Fibroblast of the aortic adventitia (primary cell): ENCODE measurements at regions not wholly inside any gene's neighbourhood (a gene's known extent, or its start where the extent isn't known, plus 50 kb on each side); places are given as distances from the start of the nearest gene placed in this dataset.

ENCODE experiments used
- DNase-seq: peaks from one replicate; pipeline ENCODE4 v3.0.0-alpha.2; 2010; ENCODE audit warnings: low read depth
- H3K4me3 ChIP-seq: 2 replicates; pipeline ENCODE4 v1.5.1; 2011; ENCODE audit warnings: low read depth, mild to moderate bottlenecking, control low read depth, low read length, moderate library complexity
- TF ChIP-seq, protein P1 (sequence below): IDR thresholded peaks from 2 replicates; pipeline ENCODE4 v1.5.1; 2011; ENCODE audit warnings: mild to moderate bottlenecking, low read length, control low read depth, inconsistent platforms; ENCODE audit not compliant: insufficient read depth

DNA sequence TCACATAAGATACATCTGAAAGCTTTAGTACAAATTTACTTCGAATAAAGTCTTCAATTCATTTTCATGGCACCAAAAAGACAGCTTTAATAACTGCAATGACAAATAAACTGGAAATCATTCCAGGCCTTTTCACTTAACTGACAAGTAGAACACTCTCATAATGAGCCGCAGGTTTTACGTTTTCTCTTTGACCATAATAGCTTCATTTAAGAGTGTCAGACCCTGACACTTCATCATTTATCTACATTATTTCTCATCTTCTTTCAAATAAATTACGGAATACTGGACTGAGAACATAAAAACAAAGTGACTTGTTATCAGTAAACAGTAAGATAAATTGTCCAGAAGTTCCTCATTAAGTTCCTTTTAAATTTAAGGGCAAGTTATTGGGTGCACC, 1252.9 kb upstream of the ACVR2A start:
- TF ChIP-seq, protein P1, sequence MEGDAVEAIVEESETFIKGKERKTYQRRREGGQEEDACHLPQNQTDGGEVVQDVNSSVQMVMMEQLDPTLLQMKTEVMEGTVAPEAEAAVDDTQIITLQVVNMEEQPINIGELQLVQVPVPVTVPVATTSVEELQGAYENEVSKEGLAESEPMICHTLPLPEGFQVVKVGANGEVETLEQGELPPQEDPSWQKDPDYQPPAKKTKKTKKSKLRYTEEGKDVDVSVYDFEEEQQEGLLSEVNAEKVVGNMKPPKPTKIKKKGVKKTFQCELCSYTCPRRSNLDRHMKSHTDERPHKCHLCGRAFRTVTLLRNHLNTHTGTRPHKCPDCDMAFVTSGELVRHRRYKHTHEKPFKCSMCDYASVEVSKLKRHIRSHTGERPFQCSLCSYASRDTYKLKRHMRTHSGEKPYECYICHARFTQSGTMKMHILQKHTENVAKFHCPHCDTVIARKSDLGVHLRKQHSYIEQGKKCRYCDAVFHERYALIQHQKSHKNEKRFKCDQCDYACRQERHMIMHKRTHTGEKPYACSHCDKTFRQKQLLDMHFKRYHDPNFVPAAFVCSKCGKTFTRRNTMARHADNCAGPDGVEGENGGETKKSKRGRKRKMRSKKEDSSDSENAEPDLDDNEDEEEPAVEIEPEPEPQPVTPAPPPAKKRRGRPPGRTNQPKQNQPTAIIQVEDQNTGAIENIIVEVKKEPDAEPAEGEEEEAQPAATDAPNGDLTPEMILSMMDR = no peak
- DNase-seq = no peak
- H3K4me3 ChIP-seq = no peak overlapping the region

- DNase-seq = no peak
- TF ChIP-seq, protein P1 = no peak
- no peak overlapping the region for H3K4me3 ChIP-seq
These were observed 1257.5 kb upstream of the ACVR2A start for GRCh38 chr2:146587291-146587713.

- TF ChIP-seq, protein P1 = no peak
- no peak for DNase-seq
- no peak overlapping the region for H3K4me3 ChIP-seq
These were observed 1260.5 kb upstream of the ACVR2A start for GRCh38 chr2:146584316-146584715.

GRCh38 chr2:146579147-146579930, 1265.5 kb upstream of the ACVR2A start:
- TF ChIP-seq, protein P1 = no peak
- DNase-seq = peak; percentile 70
- no peak overlapping the region for H3K4me3 ChIP-seq

- DNase-seq = no peak
- H3K4me3 ChIP-seq = no peak overlapping the region
- TF ChIP-seq, protein P1 = no peak
These were observed 1268.3 kb upstream of the ACVR2A start for GRCh38 chr2:146576339-146577111.

DNA sequence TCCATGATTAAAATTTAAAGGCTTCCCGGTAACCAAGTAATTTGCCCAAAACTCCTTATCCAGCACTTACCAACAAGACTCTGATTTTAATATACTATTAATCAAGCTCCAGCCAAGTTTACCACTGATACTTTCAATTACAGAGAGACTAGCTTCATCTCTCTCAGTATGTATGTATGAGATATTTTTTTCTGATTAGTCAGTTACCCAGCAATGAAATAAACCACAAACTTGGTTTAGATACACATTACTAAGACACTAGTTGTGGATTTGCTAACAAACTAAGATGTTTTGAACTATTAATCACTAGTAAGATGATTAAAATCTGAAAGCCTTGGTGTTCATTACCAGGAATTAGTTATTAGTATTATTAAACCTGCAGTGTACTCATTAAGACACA, 1272.2 kb upstream of the ACVR2A start:
- TF ChIP-seq, protein P1 = no peak
- H3K4me3 ChIP-seq = no peak overlapping the region
- DNase-seq = no peak
